Suprapubic skin (tissue), 4 donors: ENCODE measurements at regions not wholly inside any gene's neighbourhood (a gene's known extent, or its start where the extent isn't known, plus 50 kb on each side); places are given as distances from the start of the nearest gene placed in this dataset.

Source experiments
- EP300 ChIP-seq: sonication (generic); formaldehyde crosslinking; IDR thresholded peaks from one replicate; pipeline ENCODE4 v1.6.1; 2017; ENCODE audit warnings: antibody characterized with exemption
- POLR2A ChIP-seq, 2 donors: fragments of 450-650 bp; IDR thresholded peaks; one replicate each; pipeline ENCODE4 v1.6.1; 2017; ENCODE audit warnings: antibody characterized with exemption in 2 of 2, mild to moderate bottlenecking in 2 of 2, moderate library complexity in 2 of 2
- POLR2AphosphoS5 ChIP-seq, 3 donors: sonication (generic); formaldehyde crosslinking; IDR thresholded peaks; one replicate each; pipeline ENCODE4 v1.6.1; 2017; ENCODE audit warnings: antibody characterized with exemption in 3 of 3
- TF ChIP-seq, protein P1 (sequence below), 2 donors: fragments of 200-600 bp in 1 of 2; fragments of 450-650 bp in 1 of 2; sonication (generic) in 1 of 2; IDR thresholded peaks; one replicate each; pipeline ENCODE4 v1.5.1; 2016 to 2019; ENCODE audit warnings: antibody characterized with exemption in 2 of 2, mild to moderate bottlenecking in 1 of 2, moderate library complexity in 1 of 2

DNA sequence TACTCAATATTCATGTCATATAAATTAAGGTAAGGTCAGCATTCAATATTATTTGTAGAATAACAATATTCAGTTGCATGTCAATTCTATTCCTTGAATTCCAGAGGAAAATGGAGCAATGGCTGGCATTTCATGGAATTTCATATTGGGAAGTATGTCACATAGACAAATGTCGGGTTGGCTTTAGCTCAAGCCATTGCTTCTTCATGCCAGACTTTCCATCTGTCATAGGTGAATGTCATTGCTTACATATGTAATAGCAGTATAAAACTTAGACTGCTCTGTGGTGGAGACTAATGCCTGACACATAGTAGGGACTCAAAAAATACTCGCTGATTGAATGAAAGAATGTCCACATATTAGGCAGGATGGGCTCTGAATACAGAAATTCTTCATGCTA lies 509.6 kb upstream of the CHORDC1 start:
- TF ChIP-seq, protein P1, sequence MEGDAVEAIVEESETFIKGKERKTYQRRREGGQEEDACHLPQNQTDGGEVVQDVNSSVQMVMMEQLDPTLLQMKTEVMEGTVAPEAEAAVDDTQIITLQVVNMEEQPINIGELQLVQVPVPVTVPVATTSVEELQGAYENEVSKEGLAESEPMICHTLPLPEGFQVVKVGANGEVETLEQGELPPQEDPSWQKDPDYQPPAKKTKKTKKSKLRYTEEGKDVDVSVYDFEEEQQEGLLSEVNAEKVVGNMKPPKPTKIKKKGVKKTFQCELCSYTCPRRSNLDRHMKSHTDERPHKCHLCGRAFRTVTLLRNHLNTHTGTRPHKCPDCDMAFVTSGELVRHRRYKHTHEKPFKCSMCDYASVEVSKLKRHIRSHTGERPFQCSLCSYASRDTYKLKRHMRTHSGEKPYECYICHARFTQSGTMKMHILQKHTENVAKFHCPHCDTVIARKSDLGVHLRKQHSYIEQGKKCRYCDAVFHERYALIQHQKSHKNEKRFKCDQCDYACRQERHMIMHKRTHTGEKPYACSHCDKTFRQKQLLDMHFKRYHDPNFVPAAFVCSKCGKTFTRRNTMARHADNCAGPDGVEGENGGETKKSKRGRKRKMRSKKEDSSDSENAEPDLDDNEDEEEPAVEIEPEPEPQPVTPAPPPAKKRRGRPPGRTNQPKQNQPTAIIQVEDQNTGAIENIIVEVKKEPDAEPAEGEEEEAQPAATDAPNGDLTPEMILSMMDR (IDR thresholded peaks at IDR 0.05): no peak
- TF ChIP-seq POLR2A (IDR thresholded peaks at IDR 0.05) (no peak), EP300 (no peak), POLR2AphosphoS5 (IDR thresholded peaks at IDR 0.05) (no peak)
